ENCODE measurements at regions not wholly inside any gene's neighbourhood (a gene's known extent, or its start where the extent isn't known, plus 50 kb on each side); places are given as distances from the start of the nearest gene placed in this dataset.

- TF ChIP-seq, protein P1, sequence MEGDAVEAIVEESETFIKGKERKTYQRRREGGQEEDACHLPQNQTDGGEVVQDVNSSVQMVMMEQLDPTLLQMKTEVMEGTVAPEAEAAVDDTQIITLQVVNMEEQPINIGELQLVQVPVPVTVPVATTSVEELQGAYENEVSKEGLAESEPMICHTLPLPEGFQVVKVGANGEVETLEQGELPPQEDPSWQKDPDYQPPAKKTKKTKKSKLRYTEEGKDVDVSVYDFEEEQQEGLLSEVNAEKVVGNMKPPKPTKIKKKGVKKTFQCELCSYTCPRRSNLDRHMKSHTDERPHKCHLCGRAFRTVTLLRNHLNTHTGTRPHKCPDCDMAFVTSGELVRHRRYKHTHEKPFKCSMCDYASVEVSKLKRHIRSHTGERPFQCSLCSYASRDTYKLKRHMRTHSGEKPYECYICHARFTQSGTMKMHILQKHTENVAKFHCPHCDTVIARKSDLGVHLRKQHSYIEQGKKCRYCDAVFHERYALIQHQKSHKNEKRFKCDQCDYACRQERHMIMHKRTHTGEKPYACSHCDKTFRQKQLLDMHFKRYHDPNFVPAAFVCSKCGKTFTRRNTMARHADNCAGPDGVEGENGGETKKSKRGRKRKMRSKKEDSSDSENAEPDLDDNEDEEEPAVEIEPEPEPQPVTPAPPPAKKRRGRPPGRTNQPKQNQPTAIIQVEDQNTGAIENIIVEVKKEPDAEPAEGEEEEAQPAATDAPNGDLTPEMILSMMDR (IDR thresholded peaks at IDR 0.05) = no peak
- TF ChIP-seq POLR2A (IDR thresholded peaks at IDR 0.05) = no peak
These were observed 979.8 kb upstream of the GJE1 start for GRCh38 chr6:141152951-141153350.
